GM12878 (cell line): ENCODE measurements at regions not wholly inside any gene's neighbourhood (a gene's known extent, or its start where the extent isn't known, plus 50 kb on each side); places are given as distances from the start of the nearest gene placed in this dataset.

Source experiments
- ATAC-seq: fragments of 200-7000 bp; cut with Tn5 transposase; 3 replicates; pipeline ENCODE4 v1.9.1; 2020; ENCODE audit warnings: mild to moderate bottlenecking, moderate library complexity
- BruUV-seq: library from RNA; stranded (reverse); fragments of 400-500 nt; replicated peaks from 2 replicates; lab custom pipeline; 2021; lab: Mats Ljungman, UMichigan
- CTCF ChIA-PET: fragments of 300-600 bp; sonication (Branson Sonifier 250); formaldehyde crosslinking; extraction: SDS; loops from one replicate; lab custom pipeline; 2021; ENCODE audit warnings: inconsistent platforms; lab: Yijun Ruan, JAX
- POLR2A ChIA-PET: fragments of 350-600 bp; formaldehyde crosslinking; extraction: SDS; loops from one replicate; lab custom pipeline; 2021; ENCODE audit warnings: inconsistent platforms; lab: Charles Lee
- RAD21 ChIA-PET: fragments of 300-600 bp; sonication (Branson Sonifier 250); formaldehyde crosslinking; loops from one replicate; lab custom pipeline; 2023; ENCODE audit warnings: antibody characterized with exemption; ENCODE audit not compliant: unreplicated experiment; lab: Charles Lee
- SMC1A ChIA-PET: fragments of 300-600 bp; sonication (Branson Sonifier 250); formaldehyde crosslinking; loops from one replicate; lab custom pipeline; 2023; ENCODE audit not compliant: unreplicated experiment, uncharacterized antibody; lab: Charles Lee
- DNase-seq: peaks from one replicate; pipeline ENCODE4 v3.0.0-alpha.2; 2011; ENCODE audit warnings: low read depth, low spot score
- FAIRE-seq: peaks from 3 replicates; lab custom pipeline; 2011; peaks lifted over from hg19 to GRCh38; lab: Jason Lieb, UNC
- H2AFZ ChIP-seq: 2 replicates; pipeline ENCODE4 v1.6.0; 2011; ENCODE audit warnings: low read depth, low read length, control low read depth; ENCODE audit not compliant: control insufficient read depth
- H3K27ac ChIP-seq: 2 replicates; pipeline ENCODE4 v1.5.1; 2011; ENCODE audit warnings: control low read depth; ENCODE audit not compliant: control insufficient read depth, insufficient read depth
- H3K27me3 ChIP-seq, 2 experiments: replicated peaks in 1 of 2; 2 replicates each; pipeline versions ENCODE4 v1.6.0 to v1.6.1; 2011; ENCODE audit warnings: low read length in 1 of 2; ENCODE audit not compliant: control insufficient read depth in 2 of 2, insufficient read depth in 2 of 2
- H3K36me3 ChIP-seq, 2 experiments: 2 replicates each; pipeline ENCODE4 v1.5.1; 2011; ENCODE audit warnings: low read length in 1 of 2; ENCODE audit not compliant: control insufficient read depth in 2 of 2, insufficient read depth in 2 of 2
- H3K4me1 ChIP-seq: 2 replicates; pipeline ENCODE4 v1.6.1; 2011; ENCODE audit warnings: mild to moderate bottlenecking, low read length, moderate library complexity, mixed read lengths; ENCODE audit not compliant: control insufficient read depth, insufficient read depth
- H3K4me2 ChIP-seq: 2 replicates; pipeline ENCODE4 v1.6.0; 2011; ENCODE audit warnings: control low read depth; ENCODE audit not compliant: control insufficient read depth, insufficient read depth
- H3K4me3 ChIP-seq: fragments of 200-600 bp; sonication (generic); 2 replicates; pipeline ENCODE4 v1.5.1; 2016
- H3K79me2 ChIP-seq: 2 replicates; pipeline ENCODE4 v1.6.0; 2011; ENCODE audit warnings: low read length; ENCODE audit not compliant: control insufficient read depth, insufficient read depth
- H3K9ac ChIP-seq: 2 replicates; pipeline ENCODE4 v1.8.0; 2011; ENCODE audit warnings: low read length, control low read depth, mixed read lengths; ENCODE audit not compliant: control insufficient read depth, insufficient read depth
- H3K9me3 ChIP-seq: replicated peaks from 3 replicates; pipeline ENCODE4 v1.5.1; 2011; ENCODE audit warnings: mild to moderate bottlenecking, low read length; ENCODE audit not compliant: control insufficient read depth, insufficient read depth
- H4K20me1 ChIP-seq: 2 replicates; pipeline ENCODE4 v1.6.0; 2011; ENCODE audit not compliant: control insufficient read depth, insufficient read depth
- BCL11A ChIP-seq: IDR thresholded peaks from 2 replicates; pipeline ENCODE4 v1.6.1; 2011; ENCODE audit warnings: low read depth, low read length
- MEF2B ChIP-seq: fragments of 450-650 bp; IDR thresholded peaks from 2 replicates; pipeline ENCODE4 v1.6.1; 2018; ENCODE audit warnings: mild to moderate bottlenecking, moderate library complexity; ENCODE audit not compliant: partially characterized antibody, poor library complexity, severe bottlenecking
- NFYA ChIP-seq: IDR thresholded peaks from 2 replicates; pipeline ENCODE4 v1.6.1; 2011; ENCODE audit warnings: low read depth, mild to moderate bottlenecking, low read length, improper control_type of control experiment, borderline replicate concordance
- POLR2A ChIP-seq: IDR thresholded peaks from 2 replicates; pipeline ENCODE4 v1.6.1; 2011; ENCODE audit warnings: low read depth, mild to moderate bottlenecking, low read length
- RAD21 ChIP-seq: IDR thresholded peaks from 2 replicates; pipeline ENCODE4 v1.6.1; 2011; ENCODE audit warnings: mild to moderate bottlenecking, low read depth, low read length, moderate library complexity; ENCODE audit not compliant: insufficient read depth
- RBBP5 ChIP-seq: fragments of 200-600 bp; sonication (generic); conservative IDR thresholded peaks from 2 replicates; pipeline ENCODE4 v1.6.1; 2016
- RCOR1 ChIP-seq: conservative IDR thresholded peaks from 2 replicates; pipeline ENCODE4 v1.6.1; 2012; ENCODE audit warnings: low read depth, low read length, improper control_type of control experiment
- RFX5 ChIP-seq: IDR thresholded peaks from 2 replicates; pipeline ENCODE4 v1.6.1; 2011; ENCODE audit warnings: low read depth, low read length, improper control_type of control experiment
- TAF1 ChIP-seq: IDR thresholded peaks from 2 replicates; pipeline ENCODE4 v1.6.1; 2011; ENCODE audit warnings: mild to moderate bottlenecking, low read depth, low read length, borderline replicate concordance
- TCF3 ChIP-seq: IDR thresholded peaks from 2 replicates; pipeline ENCODE4 v1.6.1; 2012; ENCODE audit warnings: low read depth, mild to moderate bottlenecking, low read length, borderline replicate concordance; ENCODE audit not compliant: insufficient read depth
- YBX1 ChIP-seq: fragments of 450-650 bp; IDR thresholded peaks from 2 replicates; pipeline ENCODE4 v1.6.1; 2016; ENCODE audit warnings: antibody characterized with exemption
- WGBS: methylation state at CpG from one replicate; pipeline ENCODE4 v1.1.6; 2016; ENCODE audit warnings: low lambda C conversion rate; ENCODE audit not compliant: insufficient replicate concordance, insufficient coverage; ENCODE audit errors: missing lambda C conversion rate; 5-methylcytosine and 5-hydroxymethylcytosine counted together
- in situ Hi-C: fragments of 300-500 bp; cut with MboI; formaldehyde crosslinking; loops from 9 replicates; pipeline ENCODE4 v1.14.3; 2018; ENCODE audit warnings: mixed read lengths
- intact Hi-C: fragments of 100-400 bp; cut with micrococcal nuclease; formaldehyde crosslinking; loops from one replicate; pipeline ENCODE4 v1.14.2; 2022; ENCODE audit not compliant: unreplicated experiment
- TF ChIP-seq, protein P1 (sequence below): IDR thresholded peaks from 2 replicates; pipeline ENCODE4 v1.6.1; 2012; ENCODE audit warnings: low read depth, low read length, improper control_type of control experiment

GRCh38 chr10:61356354-61356753, 96.8 kb downstream of the TMEM26 start:
- in situ Hi-C loops, result no loop called here
- no peak for FAIRE-seq
- no peak for ATAC-seq
- Histone ChIP-seq H3K27ac (no peak overlapping the region), H3K4me2 (no peak overlapping the region), H3K79me2 (no peaks in the 10 kb centered on the region), H3K4me3 (no peak overlapping the region), H3K36me3 (no peaks in the 10 kb centered on the region), H3K9ac (no peak overlapping the region), H2AFZ (no peak overlapping the region), H4K20me1 (no peaks in the 10 kb centered on the region), H3K9me3 (no peaks in the 10 kb centered on the region), H3K27me3 (no peaks in the 10 kb centered on the region), H3K4me1 (no peaks in the 10 kb centered on the region)
- TF ChIP-seq POLR2A, result no peak
- no peak for TF ChIP-seq TAF1
- no peak for TF ChIP-seq RBBP5
- no peak for TF ChIP-seq TCF3
- intact Hi-C loops, result no loop called here
- CTCF ChIA-PET, result no interaction called here
- no TSS peak for BruUV-seq
- RAD21 ChIA-PET, result no interaction called here
- POLR2A ChIA-PET, result no interaction called here
- DNase-seq, result no peak
- SMC1A ChIA-PET, result no interaction called here

DNA sequence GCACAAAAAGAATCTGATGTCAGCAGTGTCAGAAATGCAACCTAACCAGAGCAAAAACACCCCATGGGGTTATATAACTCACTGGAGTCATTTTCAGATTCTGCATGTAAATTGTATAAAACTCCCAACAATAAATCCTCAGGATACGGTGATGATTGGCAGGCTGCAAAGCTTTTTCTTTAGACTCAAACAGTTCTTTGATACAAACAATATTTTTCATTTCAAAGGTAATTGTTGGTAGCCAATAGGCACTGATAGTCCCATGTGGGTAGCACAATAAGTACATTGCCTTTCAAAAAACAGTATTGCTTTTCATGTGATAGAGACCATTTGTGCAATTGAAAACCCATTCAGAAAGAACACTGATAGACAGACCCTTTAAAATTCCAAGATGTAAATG, 98.0 kb downstream of the TMEM26 start:
- Histone ChIP-seq H3K36me3 (no peaks in the 10 kb centered on the region), H3K9me3 (no peaks in the 10 kb centered on the region), H3K4me1 (no peaks in the 10 kb centered on the region), H3K9ac (no peak overlapping the region), H3K4me3 (no peak overlapping the region), H3K4me2 (no peak overlapping the region), H3K27me3 (no peaks in the 10 kb centered on the region), H3K79me2 (no peaks in the 10 kb centered on the region), H2AFZ (no peak overlapping the region), H3K27ac (no peak overlapping the region), H4K20me1 (no peaks in the 10 kb centered on the region)
- FAIRE-seq, result no peak
- intact Hi-C loops (no loop called here), in situ Hi-C loops (no loop called here)
- ChIA-PET CTCF (no interaction called here), POLR2A (no interaction called here), RAD21 (no interaction called here), SMC1A (no interaction called here)
- TF ChIP-seq BCL11A (no peak), RCOR1 (no peak), MEF2B (no peak), RFX5 (no peak), NFYA (no peak), RAD21 (no peak), YBX1 (no peak)
- TF ChIP-seq, protein P1, sequence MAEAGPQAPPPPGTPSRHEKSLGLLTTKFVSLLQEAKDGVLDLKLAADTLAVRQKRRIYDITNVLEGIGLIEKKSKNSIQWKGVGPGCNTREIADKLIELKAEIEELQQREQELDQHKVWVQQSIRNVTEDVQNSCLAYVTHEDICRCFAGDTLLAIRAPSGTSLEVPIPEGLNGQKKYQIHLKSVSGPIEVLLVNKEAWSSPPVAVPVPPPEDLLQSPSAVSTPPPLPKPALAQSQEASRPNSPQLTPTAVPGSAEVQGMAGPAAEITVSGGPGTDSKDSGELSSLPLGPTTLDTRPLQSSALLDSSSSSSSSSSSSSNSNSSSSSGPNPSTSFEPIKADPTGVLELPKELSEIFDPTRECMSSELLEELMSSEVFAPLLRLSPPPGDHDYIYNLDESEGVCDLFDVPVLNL, result no peak
- DNase-seq, result no peak
- no peak for ATAC-seq
- BruUV-seq, result no TSS peak
- WGBS, result 43% methylated on average over 1 of the region's 1 CpG
